ENCODE measurements at regions not wholly inside any gene's neighbourhood (a gene's known extent, or its start where the extent isn't known, plus 50 kb on each side); places are given as distances from the start of the nearest gene placed in this dataset.
A peak's percentile ranks its signal among the peaks of the same experiment; 100 is the strongest.

DNA sequence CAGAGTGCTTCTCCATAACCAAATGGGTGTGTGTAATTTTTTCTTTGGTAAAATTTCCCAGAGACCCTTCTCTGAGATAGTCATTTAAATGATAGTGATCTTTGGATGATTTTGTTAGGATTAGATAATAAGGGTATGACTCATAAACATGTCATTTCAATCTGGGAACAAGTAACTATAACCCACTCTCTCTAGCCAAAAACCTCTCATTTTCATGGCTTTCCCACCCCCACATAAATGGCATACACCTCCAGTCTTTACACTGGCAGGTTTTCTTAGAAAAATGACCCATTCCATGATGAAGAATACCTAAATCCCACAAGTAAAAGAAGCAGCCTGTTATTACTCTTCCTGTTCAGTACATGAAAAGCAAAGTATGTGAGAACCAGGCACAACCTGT, 572.0 kb upstream of the ZEB2 start:
- DNase-seq = no peak
- intact Hi-C loops (cut with DNase I) = no loop called here

DNA sequence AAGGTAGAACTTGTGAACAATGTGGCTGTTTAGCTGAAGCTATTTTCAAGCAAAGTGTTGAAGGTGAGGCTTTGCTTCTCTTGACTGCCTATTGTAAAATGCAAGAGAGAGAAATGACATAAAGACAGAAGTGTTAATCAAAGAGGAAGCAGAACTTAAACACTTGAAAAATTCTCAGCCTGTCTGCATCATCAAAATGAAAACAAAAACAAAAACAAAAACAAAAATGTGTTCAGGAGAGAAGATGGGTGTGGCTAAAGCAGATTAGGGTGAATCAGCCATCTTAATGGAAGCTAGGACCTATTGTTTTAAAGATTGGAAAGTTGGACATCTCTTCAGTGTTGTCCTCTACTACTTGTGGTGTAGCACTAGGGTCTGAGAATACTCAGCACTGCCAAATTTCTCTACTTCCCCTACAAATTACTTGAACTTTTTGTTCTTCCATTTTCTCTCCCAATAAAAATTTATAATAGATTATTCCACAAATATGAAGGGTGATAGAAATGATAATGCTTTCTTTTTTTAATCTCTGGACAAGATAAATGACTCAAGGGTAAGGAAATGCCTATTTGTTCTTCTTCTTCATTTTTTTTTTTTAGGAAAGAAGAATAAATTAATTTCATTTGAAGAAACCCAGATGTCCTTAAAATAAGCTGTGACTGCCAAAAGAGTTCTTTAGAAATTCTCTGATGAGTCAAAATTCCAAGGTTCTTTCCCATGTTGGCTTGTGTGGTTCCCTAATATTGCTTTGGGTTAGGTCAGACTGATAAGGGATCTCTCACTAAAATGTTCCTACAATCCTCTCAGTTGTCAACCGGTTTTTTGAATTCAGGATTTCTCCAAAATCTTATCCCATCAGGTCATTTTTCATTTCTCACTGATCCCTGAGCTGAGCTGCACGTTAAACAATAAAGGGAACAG, 571.2 kb upstream of the ZEB2 start:
- no peak for DNase-seq
- intact Hi-C loops (cut with DNase I) = no loop called here

DNA sequence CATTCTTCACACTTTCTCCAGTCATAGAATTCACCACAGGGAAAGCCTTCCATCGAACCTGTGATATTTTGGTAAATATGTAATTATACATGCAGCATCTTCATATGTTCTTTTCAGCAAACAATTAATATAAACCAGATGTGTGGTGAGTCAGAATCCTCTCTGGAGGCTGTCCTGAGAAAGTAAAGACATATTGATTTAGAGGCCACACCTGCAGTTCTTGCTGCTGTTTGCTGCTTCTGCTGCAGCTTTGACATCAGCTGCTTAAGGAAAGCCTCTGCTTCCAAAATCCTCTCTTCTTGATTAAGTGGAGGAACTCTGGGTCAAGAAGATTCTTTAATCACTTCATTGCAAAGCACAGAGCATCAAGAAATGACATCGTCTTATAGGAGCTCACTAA, 568.8 kb upstream of the ZEB2 start:
- no peak for DNase-seq
- intact Hi-C loops (cut with DNase I) = no loop called here

DNA sequence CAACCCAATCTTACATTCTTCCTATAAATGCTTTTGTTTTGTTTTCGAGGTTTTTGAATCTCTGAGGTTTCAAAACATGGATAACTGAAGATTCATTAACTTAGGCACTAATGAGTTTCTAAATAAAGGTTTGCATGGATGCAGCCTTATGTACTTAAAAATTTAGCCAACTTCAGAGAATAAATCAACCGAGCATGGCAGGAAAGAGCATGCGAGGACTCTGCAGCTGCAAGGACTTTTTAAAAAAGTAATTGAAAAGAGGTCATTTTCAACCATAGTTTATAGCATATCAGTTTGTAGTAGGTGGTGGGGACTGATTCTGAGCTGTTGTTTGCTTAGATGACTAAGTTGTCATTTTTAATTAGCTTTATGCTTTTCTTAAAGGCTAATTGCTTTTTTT, 567.0 kb upstream of the ZEB2 start:
- intact Hi-C loops (cut with DNase I) = no loop called here
- DNase-seq = no peak

DNA sequence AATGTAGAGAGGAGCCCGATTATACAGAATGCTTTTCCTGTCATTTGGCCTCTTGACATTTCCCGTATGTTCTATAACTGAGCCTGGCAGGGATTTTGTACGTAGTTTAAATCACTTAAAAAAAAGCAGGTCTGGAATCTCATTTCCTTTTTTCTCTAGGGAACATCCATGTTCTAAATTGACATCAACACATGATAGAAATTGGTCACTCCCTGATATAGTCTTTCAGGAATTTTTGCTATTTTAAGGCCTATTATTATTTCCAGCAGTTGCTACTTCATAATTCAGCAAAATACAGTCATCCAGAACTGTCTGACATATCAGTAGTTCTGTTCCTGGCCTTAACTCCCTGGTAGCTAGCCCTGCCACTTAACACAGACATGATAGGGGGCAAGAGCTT, 565.7 kb upstream of the ZEB2 start:
- DNase-seq = no peak
- intact Hi-C loops (cut with DNase I) = no loop called here

DNA sequence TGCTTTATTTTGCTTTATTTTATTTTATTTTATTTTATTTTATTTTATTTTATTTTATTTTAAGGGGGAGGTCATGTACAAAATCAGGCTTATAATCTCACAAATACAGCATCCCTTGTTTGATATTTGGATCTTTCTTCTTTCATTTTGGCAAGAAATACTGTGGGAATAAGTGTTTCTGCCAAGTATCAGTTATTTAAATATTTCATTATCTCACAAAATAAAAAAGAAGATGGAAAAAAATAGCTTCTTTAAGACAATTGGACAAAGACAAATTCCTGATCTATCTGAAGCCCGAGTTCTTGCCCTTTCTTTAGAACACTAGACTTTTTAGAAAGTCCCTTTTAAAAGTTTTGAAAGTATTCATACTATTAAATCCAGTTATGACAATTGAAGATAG, 560.5 kb upstream of the ZEB2 start:
- intact Hi-C loops (cut with DNase I) = no loop called here
- no peak for DNase-seq

DNA sequence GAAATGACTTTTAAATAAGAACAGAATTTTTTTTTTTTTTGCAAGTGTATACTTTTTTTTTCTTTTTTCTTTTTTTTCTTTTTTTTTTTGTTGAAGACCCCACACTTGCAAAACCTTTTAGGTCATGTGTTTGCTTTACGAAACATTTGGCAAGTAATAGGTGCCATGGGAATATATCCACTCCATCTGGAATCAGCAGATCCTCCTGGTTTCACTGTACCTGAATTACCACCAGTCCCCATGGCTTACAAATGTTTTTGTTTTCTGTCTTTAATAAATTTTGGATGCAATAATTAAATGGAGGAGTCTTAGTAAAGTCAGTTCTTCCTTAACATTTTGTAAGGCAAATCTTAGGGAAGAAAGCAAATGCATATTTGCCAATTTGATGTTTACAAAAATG, 559.7 kb upstream of the ZEB2 start:
- intact Hi-C loops (cut with DNase I) = loop anchor here (10.0 kb wide), 1 partner anchor 115 kb away; no protein-coding TSS in a partner anchor
- DNase-seq = no peak

DNA sequence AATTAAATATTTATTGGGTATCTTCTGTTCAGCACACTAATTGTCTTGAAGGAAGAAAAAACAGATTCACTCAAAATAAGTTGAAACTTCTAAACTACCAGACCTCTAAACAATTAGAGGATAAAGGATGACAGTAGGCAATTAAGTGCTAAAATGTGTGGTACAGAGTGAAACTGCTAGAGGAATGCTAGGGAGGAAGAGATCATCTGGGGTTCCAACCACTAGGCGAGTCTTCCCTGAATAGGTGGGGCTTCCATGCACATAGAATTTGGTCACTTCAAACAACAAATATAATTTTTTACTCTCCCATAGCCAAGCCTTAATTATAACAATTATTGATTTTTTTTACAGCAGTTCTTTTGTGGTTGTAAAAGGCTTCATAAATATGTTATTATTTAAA, 559.0 kb upstream of the ZEB2 start:
- intact Hi-C loops (cut with DNase I) = loop anchor here (10.0 kb wide), 1 partner anchor 116 kb away; no protein-coding TSS in a partner anchor
- no peak for DNase-seq

DNA sequence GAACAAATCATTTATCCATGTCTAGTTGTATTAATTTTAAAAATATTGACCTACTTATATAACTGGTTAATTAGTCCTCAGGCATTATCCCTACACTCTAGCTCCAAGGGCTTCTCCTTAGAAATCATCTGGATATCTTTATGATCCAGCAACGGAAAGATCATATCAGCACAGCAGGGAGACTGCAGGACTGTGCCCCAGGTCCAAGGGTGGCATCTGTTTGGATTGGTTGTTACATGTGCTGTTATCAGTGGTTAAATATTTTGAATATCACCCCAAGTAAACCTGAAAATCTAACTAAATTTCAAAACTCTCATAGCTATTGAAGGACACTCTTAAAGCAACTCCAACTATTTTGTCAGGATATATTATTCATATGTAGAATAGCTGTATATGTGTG, 556.2 kb upstream of the ZEB2 start:
- no peak for DNase-seq
- intact Hi-C loops (cut with DNase I) = loop anchor here (10.0 kb wide), 1 partner anchor 119 kb away; no protein-coding TSS in a partner anchor

DNA sequence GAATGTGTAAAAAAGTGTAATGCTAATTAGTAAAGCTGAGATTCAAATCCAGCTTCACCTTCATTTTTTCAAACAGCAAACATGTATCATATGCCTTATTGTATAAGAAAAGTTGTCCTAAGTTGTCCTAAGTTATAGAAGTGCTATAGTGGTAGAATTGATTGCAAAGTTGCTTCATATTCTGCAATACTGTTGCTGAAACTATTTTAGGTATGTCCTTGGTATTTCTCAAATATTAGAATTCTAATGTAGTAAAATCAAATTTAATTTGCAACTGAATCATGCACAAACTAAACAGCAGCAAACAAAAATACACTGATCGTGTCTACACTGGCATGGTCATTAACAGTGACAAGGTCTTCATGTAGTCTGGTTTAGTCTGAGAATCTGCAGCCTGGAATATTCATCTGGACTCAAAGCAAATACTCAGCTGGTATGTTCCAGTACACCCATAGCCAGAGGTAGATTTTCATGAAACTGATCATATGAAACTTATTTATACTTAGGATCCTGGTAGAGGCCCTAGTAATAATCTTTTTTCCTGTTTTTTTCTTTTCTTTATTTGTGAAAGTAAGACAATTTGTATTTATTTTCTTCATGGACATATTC, 555.6 kb upstream of the ZEB2 start:
- intact Hi-C loops (cut with DNase I) = loop anchor here (10.0 kb wide), 1 partner anchor 119 kb away; no protein-coding TSS in a partner anchor
- no peak for DNase-seq

DNA sequence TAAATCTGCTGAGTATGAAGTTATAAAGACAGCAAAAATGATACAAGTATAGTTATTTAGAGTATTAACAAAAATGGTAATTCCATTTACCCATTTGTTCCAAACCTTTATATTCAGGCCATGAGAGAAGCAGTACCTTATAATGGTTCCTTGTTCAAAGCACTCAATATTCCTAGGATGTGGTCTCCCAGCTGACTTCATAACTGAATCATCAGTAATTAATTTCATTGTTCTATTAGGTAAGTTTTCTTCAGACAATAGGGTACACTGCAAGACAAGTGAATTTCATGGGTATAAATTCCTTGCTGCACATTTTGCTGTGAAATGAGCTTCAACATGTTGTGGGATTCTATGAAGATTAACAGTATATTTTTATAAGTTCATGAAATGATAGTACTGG, 550.8 kb upstream of the ZEB2 start:
- intact Hi-C loops (cut with DNase I) = loop anchor here (10.0 kb wide), 1 partner anchor 124 kb away; no protein-coding TSS in a partner anchor
- DNase-seq = no peak

DNA sequence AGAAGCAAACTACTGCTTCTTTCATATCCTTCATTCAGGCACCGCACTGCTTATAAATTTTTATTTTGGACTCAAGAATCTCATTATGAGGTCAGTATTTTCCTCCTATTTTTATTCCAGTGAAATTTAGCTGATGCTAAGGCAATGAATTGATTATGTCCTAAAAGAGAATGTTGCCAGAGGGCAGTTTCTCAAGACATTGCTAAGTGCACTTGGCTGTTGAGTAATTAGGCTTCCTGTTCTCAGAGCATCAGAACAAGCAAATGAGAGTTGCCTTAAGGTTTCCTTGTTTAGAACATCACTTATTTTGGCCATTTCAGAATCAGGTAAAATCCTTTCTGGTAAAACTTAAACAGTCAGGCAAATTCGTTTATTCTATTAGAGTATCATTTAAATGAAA, 548.6 kb upstream of the ZEB2 start:
- intact Hi-C loops (cut with DNase I) = no loop called here
- no peak for DNase-seq

DNA sequence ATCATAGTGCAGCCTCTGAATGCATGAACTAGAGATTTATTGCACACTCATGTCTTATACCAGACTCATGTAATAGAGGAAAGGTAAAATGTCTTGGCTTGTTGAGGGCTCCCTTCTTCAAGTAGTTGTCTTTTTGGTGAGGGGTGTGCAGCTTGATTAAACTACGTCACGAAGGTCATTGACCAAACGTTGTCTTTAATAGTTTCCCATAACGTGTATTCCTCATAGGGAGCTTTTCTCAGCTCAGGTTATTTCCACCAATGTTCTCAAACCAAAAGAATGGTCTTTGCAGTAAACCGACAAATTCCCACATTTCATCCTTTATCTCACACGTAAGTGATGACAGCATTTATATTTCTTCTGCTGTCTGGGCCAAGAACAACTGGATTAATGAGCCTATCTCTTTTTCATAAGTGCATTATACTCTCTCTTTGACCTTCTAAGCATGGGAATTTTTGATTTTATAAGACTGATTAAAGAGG, 547.7 kb upstream of the ZEB2 start:
- no peak for DNase-seq
- intact Hi-C loops (cut with DNase I) = no loop called here

DNA sequence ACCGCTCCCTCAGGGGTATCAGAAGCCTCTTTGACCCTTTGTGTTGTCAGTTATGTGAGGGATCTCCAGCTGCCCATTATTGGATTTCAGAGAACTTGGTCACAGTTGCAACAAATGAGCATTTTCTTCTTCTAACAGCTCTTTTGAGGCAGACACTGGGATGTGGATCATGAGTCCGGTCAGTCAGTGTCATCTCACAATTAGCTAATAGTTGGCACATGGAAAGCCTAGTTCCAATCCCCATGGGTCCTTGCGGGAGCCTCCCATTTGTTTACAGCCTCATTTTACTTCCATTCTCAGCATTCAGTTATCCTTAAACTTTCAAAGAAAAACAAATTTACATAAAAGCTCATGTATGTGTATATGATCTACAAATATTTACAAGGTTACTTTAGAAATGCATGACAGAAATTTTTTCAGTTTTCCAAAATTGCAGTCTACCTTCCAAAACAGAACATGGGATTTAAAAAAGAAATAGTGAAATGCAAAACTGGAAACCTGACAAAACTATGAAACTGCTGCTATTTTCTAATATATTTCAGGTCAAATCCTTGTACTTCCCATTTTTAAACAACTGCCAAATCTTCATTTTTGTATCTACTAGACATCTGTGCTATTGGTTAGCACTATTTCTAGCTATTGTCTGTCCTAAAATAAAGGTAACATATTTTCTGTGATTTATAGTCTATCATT, 547.1 kb upstream of the ZEB2 start:
- intact Hi-C loops (cut with DNase I) = no loop called here
- peak in 38 of 42 donors; percentile 5 to 87 (median 64) for DNase-seq

DNA sequence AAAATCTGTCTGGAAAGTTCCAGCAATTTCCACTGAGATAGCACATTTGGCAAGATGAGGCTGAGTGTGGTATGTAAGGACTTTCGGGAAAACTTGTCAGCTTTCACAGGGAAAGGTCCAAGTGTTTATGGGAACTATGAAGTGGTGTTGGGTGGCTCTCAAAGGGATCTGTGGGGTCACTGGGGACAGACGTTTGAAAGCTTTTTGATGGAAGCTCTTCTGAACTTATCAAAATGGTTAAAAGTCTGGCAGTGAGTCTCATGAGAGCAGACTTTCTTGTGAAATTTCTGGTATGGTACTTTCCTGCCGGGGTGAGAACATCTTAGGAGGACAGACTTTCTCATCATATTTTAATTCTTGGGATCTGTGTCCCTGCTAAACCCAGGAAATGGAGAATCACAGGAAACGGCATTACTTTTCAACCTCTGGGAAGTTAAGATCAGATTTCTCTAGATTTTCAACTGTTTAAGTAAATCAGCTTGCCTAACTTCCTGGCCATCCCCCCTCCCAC, 546.3 kb upstream of the ZEB2 start:
- intact Hi-C loops (cut with DNase I) = no loop called here
- peak in 5 of 42 donors; percentile 5 to 48 (median 20) for DNase-seq

DNA sequence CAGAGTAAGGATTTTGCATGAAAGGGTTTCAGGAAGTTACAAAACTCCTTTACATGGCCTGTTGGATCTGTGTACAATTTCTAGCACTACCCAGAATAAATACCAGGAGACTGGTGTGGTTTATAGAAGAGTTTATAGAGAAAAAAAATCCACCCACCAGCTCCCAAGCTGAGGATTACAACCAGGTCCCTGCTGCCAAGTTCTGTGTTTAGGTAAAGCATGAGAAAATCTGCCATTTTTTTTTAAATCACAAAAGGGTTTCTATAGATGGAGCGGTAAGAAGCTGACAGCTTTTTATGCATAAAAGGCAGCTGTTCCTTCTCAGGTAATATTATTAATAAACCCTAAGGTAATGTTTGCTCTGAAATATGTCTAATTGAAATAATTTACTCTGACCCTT, 545.4 kb upstream of the ZEB2 start:
- intact Hi-C loops (cut with DNase I) = no loop called here
- no peak for DNase-seq

DNA sequence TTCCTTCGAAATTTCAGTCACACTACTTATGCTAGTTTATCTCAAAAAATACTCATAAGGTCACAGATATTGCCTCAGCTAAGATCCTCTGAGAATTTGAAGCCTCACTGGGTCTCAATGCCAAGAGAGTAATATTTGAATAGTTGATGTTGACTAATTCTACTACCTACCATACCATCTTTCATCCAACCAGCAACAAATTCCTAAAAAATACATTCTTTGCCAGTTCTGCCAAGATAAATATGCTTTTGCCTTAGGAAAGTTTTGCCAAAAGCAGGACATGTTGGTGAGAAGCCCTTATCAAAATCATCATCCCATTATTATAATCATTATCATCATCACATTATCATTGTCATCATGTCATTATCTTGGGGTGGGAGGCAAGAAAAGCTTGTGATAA, 544.6 kb upstream of the ZEB2 start:
- intact Hi-C loops (cut with DNase I) = no loop called here
- DNase-seq = no peak

DNA sequence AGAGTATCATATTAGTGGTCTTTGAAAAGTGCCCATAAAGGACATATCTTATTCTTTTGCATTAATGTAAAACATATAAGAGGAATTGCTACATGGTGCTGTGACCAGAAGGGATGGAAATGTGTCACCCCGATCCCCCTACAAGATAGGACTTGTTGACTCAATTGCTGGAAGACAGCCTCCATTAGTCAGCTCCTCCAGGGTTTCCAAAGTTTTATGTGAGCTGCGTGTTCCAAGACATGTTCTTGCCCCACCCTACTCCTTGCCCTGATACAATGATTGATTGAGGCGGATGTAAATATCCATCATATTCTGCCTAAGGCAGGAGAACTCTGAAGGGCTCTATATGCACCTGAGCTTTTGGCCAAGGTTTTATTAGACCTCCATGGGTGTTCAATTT, 541.0 kb upstream of the ZEB2 start:
- DNase-seq = no peak
- intact Hi-C loops (cut with DNase I) = no loop called here

DNA sequence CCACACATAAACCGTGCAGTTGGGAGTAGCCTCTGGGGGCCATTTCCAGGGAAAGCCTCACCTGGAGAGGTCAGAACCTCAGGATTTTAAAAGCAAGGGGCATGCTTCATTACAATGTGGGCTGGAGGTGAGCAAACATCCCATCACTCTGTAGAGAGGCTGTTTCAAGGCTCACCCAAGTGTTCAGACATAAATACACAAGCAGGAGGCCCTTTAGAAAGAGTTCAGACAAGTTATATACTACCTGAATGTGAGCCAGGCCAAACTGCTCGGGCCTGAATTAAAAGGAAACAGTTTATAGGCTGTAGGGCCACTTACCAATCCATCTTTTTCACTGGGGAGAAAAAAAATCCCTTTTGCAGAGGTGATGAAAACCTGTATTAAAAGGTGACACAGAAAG, 540.0 kb upstream of the ZEB2 start:
- intact Hi-C loops (cut with DNase I) = no loop called here
- DNase-seq = no peak

DNA sequence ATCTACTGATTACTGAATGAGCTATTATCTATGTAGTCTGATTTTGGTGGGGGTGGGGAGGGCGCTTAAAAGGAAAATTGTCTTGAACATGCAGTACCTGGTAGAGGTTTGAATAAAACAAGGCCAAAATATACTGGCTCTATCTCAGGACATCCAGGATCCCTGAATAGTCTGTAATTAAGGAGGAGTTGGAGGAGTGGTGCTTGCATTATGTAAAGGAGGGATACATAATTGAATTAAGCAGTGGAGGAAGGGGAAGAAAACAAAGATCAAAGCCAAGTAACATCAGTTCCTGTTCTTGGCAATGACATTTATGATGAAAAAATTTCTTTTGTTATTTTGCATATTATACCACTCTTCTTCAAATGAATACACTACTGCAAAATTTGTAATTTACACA, 539.4 kb upstream of the ZEB2 start:
- intact Hi-C loops (cut with DNase I) = no loop called here

More for the DNA sequence above, 539.4 kb upstream of the ZEB2 start:
- no peak for DNase-seq

Data from head of caudate nucleus (tissue), 42 donors.